Activated T-cell treated with anti-CD3 and anti-CD28 coated beads, Interleukin-2, amount 50 U/mL, for 24 hours (primary cell): ENCODE measurements at regions not wholly inside any gene's neighbourhood (a gene's known extent, or its start where the extent isn't known, plus 50 kb on each side); places are given as distances from the start of the nearest gene placed in this dataset.

Experiments
- DNase-seq: peaks from one replicate; pipeline ENCODE4 v3.0.0-alpha.2; 2020
- H3K27ac Mint-ChIP-seq: 2 replicates; pipeline ENCODE4 v1.8.0; 2020; ENCODE audit warnings: mild to moderate bottlenecking, mixed read lengths
- H3K27me3 Mint-ChIP-seq: 2 replicates; pipeline ENCODE4 v1.8.0; 2020; ENCODE audit warnings: mixed read lengths
- H3K36me3 Mint-ChIP-seq: 2 replicates; pipeline ENCODE4 v1.8.0; 2020; ENCODE audit warnings: low read depth, mixed read lengths
- H3K4me1 Mint-ChIP-seq: 2 replicates; pipeline ENCODE4 v1.8.0; 2020; ENCODE audit warnings: low read depth, mixed read lengths
- H3K4me3 Mint-ChIP-seq: 2 replicates; pipeline ENCODE4 v1.8.0; 2020; ENCODE audit warnings: mild to moderate bottlenecking, moderate library complexity, mixed read lengths
- H3K9me3 Mint-ChIP-seq: 2 replicates; pipeline ENCODE4 v1.8.0; 2020; ENCODE audit warnings: mixed read lengths

- Mint-ChIP-seq H3K9me3 (no peaks in the 10 kb centered on the region), H3K27ac (peak overlapping the region; percentile 61), H3K27me3 (no peaks in the 10 kb centered on the region), H3K36me3 (no peaks in the 10 kb centered on the region), H3K4me1 (peaks cover 59% of the 10 kb centered on the region), H3K4me3 (no peak overlapping the region)
- DNase-seq = peak; percentile 58
Observed at GRCh38 chr12:132439333-132439904, 50.5 kb upstream of the FBRSL1 start.

GRCh38 chr12:132438726-132439125, 51.2 kb upstream of the FBRSL1 start:
- Mint-ChIP-seq H3K27me3 (no peaks in the 10 kb centered on the region), H3K27ac (no peak overlapping the region), H3K36me3 (no peaks in the 10 kb centered on the region), H3K4me3 (no peak overlapping the region), H3K9me3 (no peaks in the 10 kb centered on the region), H3K4me1 (peaks cover 55% of the 10 kb centered on the region)
- no peak for DNase-seq

GRCh38 chr12:132437943-132438700, 51.8 kb upstream of the FBRSL1 start:
- H3K27ac Mint-ChIP-seq = peak overlapping the region; percentile 27
- peaks cover 54% of the 10 kb centered on the region for H3K4me1 Mint-ChIP-seq
- H3K27me3 Mint-ChIP-seq = no peaks in the 10 kb centered on the region
- H3K36me3 Mint-ChIP-seq = no peaks in the 10 kb centered on the region
- no peak overlapping the region for H3K4me3 Mint-ChIP-seq
- H3K9me3 Mint-ChIP-seq = no peaks in the 10 kb centered on the region
- DNase-seq = peak; percentile 51

- H3K27ac Mint-ChIP-seq = no peak overlapping the region
- no peak for DNase-seq
Observed at GRCh38 chr12:132437252-132437932, 52.6 kb upstream of the FBRSL1 start.

GRCh38 chr12:132436791-132437251, 53.1 kb upstream of the FBRSL1 start:
- H3K27ac Mint-ChIP-seq = no peak overlapping the region
- DNase-seq = no peak
- H3K9me3 Mint-ChIP-seq = no peaks in the 10 kb centered on the region
- no peak overlapping the region for H3K4me3 Mint-ChIP-seq
- H3K36me3 Mint-ChIP-seq = no peaks in the 10 kb centered on the region
- H3K4me1 Mint-ChIP-seq = peaks cover 51% of the 10 kb centered on the region
- H3K27me3 Mint-ChIP-seq = no peaks in the 10 kb centered on the region

More at GRCh38 chr12:132437252-132437932, 52.6 kb upstream of the FBRSL1 start:
- Mint-ChIP-seq H3K27me3 (no peaks in the 10 kb centered on the region), H3K4me3 (no peak overlapping the region), H3K4me1 (peaks cover 53% of the 10 kb centered on the region), H3K9me3 (no peaks in the 10 kb centered on the region), H3K36me3 (no peaks in the 10 kb centered on the region)

GRCh38 chr12:132435486-132436187, 54.3 kb upstream of the FBRSL1 start:
- no peaks in the 10 kb centered on the region for H3K36me3 Mint-ChIP-seq
- no peaks in the 10 kb centered on the region for H3K9me3 Mint-ChIP-seq
- no peaks in the 10 kb centered on the region for H3K27me3 Mint-ChIP-seq
- H3K4me1 Mint-ChIP-seq = peaks cover 53% of the 10 kb centered on the region
- no peak overlapping the region for H3K27ac Mint-ChIP-seq
- no peak for DNase-seq
- H3K4me3 Mint-ChIP-seq = no peak overlapping the region

DNA sequence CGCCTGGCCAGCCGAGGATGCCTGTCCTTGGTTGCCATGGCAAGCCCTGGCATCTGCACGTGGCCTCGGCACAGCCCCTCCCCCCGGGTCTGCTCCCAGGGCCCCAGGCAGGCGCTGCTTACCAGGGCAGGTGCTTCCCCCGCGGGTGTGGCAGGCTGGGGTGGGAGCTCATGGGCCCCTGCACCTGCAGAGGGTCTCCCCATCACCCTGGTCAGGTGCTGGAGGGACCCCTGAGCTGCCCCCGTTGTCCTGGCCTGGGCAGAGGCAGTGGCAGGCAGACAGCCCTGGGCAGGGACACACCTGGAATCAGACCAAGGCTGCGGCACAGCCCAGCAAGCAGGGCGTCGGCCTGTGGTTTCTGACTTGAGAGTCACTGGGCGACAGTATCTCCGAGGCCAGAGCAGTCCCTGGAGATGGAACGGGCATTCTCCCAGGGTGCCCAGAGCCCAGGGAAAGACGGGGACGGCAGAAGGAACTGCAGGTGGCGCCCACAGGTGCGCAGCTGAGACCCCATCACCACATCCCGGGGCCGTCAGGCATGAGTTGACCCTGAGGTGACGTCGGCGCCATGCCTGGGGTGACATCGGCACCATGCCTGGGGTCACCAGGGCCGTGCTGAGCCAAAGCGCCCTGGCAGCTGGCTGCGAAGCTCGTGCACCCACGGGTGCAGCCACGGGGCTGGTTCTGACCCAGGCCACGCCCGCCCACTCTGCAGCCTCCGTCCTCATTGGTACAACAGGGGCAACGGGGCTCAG, 56.1 kb upstream of the FBRSL1 start:
- Mint-ChIP-seq H3K27me3 (no peaks in the 10 kb centered on the region), H3K36me3 (no peaks in the 10 kb centered on the region), H3K4me1 (peaks cover 53% of the 10 kb centered on the region), H3K27ac (no peak overlapping the region), H3K4me3 (no peak overlapping the region), H3K9me3 (no peaks in the 10 kb centered on the region)
- DNase-seq = no peak

GRCh38 chr12:132432721-132433577, 57.0 kb upstream of the FBRSL1 start:
- H3K4me3 Mint-ChIP-seq = no peak overlapping the region
- H3K36me3 Mint-ChIP-seq = no peaks in the 10 kb centered on the region
- H3K4me1 Mint-ChIP-seq = peaks cover 49% of the 10 kb centered on the region
- no peak overlapping the region for H3K27ac Mint-ChIP-seq
- no peaks in the 10 kb centered on the region for H3K27me3 Mint-ChIP-seq
- no peaks in the 10 kb centered on the region for H3K9me3 Mint-ChIP-seq
- DNase-seq = no peak

DNA sequence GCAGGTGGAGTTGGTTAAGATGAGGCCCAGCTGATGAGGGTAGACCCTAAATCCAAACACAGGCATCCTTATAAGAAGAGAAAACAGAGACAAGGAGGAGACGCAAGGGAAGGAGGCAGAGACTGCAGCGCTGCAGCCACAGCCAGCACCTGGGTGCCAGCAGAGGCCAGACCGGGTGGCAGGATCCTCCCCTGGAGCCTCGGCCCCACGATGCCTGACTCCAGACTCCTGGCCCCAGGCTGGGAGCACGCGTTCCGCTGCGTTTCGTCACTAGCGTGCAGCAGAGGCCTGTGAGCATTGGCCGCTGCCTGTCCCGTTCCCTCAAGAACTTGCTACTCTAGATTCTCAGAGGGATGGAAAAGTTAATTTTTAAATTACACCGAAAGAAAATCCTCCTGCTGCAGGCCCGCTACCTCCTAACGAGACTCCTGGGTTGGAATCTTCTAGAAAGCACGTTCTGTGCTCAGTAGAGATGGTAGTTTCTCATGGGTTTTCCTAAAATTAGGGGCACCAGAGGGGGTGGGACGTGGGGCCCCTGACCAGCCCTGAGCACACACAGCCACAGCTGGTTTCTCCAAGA, 57.7 kb upstream of the FBRSL1 start:
- H3K9me3 Mint-ChIP-seq = no peaks in the 10 kb centered on the region
- no peak overlapping the region for H3K27ac Mint-ChIP-seq
- no peak for DNase-seq
- H3K4me1 Mint-ChIP-seq = peaks cover 47% of the 10 kb centered on the region
- H3K27me3 Mint-ChIP-seq = no peaks in the 10 kb centered on the region
- no peak overlapping the region for H3K4me3 Mint-ChIP-seq
- no peaks in the 10 kb centered on the region for H3K36me3 Mint-ChIP-seq

DNA sequence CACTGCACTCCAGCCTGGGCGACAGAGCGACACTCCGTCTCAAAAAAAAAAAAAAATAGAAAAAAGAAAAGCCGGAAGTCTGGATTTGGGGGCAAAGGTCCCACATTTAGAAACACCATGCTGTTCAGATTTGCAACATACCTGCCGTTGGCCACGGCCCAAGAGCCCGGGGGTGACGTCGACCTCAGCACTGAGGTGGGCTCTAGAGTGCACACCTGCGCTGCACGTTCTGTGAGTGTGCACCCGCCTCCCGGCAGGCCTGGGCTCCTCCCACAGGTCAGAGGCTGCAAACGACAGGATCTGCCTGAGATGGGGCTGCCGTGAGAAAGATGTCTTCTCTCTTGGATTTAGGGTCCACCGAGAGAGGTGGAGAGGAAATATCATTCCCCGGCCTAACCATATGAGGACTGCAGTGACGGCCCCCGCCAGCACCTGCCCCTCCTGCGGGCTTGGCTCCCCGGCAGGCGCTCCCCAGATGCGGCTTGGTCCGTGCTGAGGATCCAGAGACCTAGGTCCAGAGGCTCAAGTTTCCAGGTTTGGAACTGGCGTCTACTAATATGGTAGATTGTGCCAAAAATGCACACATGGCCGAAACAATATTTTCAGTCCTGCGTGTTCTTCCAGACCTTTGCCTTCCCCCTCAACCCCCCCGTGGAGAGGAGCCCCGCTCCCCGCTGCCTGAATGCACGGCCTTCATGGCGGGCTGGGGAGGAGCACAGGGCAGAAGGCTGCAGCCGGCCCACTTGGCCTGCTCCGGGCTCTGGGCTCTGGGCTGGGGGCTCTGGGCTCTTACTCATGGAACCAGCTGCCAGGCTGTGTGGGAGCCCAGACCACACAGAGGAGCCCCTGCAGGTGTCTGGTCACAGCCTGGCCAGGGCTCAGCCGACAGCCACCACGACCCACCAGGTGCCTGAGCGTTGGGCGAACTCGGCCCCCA, 58.8 kb upstream of the FBRSL1 start:
- no peaks in the 10 kb centered on the region for H3K9me3 Mint-ChIP-seq
- no peak overlapping the region for H3K27ac Mint-ChIP-seq
- no peak for DNase-seq
- H3K27me3 Mint-ChIP-seq = no peaks in the 10 kb centered on the region
- H3K4me1 Mint-ChIP-seq = peaks cover 39% of the 10 kb centered on the region
- no peaks in the 10 kb centered on the region for H3K36me3 Mint-ChIP-seq
- no peak overlapping the region for H3K4me3 Mint-ChIP-seq

DNA sequence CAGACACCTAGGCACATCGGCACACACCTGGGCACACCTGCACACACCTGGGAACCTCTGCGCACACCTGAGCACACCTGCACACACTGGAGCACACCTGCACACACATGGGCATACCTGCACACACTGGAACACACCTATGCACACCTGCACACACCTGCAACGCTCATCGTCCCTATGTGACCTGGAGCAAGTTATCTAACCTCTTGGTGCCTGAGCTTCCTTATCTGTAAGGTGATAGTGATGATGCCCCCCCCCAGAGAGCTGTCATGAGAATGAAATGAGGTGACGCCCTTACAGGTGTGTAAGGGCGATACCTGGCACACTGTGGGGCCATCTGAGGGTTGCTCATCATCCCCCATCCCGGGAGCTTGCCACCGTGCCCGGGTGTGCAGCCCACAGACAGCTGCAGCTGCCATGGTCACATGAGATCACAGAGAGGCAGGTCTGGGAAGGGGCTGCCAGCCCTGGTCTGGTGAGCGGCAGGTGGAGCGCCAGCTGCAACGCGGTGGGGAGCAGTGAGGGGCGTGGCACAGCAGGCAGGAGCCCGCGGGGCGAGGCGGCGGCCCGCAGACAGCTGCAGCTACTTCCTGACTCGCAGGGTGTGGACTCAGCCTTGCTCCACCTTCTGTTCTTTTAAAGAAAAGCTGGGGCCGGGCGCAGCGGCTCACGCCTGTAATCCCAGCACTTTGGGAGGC, 59.9 kb upstream of the FBRSL1 start:
- no peaks in the 10 kb centered on the region for H3K9me3 Mint-ChIP-seq
- peak; percentile 71 for DNase-seq
- H3K4me3 Mint-ChIP-seq = peak overlapping the region; percentile 28
- H3K36me3 Mint-ChIP-seq = no peaks in the 10 kb centered on the region
- no peaks in the 10 kb centered on the region for H3K27me3 Mint-ChIP-seq
- H3K27ac Mint-ChIP-seq = no peak overlapping the region
- H3K4me1 Mint-ChIP-seq = peaks cover 36% of the 10 kb centered on the region

GRCh38 chr12:132429602-132429945, 60.4 kb upstream of the FBRSL1 start:
- no peak overlapping the region for H3K27ac Mint-ChIP-seq

More at GRCh38 chr12:132429602-132429945, 60.4 kb upstream of the FBRSL1 start:
- no peak for DNase-seq
- Mint-ChIP-seq H3K4me3 (no peak overlapping the region), H3K4me1 (peaks cover 36% of the 10 kb centered on the region), H3K9me3 (peaks cover 3% of the 10 kb centered on the region), H3K36me3 (no peaks in the 10 kb centered on the region), H3K27me3 (no peaks in the 10 kb centered on the region)
